Jurkat, Clone E6-1 (cell line): ENCODE measurements at regions not wholly inside any gene's neighbourhood (a gene's known extent, or its start where the extent isn't known, plus 50 kb on each side); places are given as distances from the start of the nearest gene placed in this dataset.

Experiments
- DNase-seq: peaks from one replicate; pipeline ENCODE4 v3.0.0-alpha.2; 2011; ENCODE audit warnings: low read depth, low spot score
- H3K4me3 ChIP-seq: 2 replicates; pipeline ENCODE4 v1.5.1; 2011; ENCODE audit warnings: mild to moderate bottlenecking, low read length, control low read depth, moderate library complexity

- DNase-seq = no peak
These were observed 325.1 kb upstream of the KCNJ16 start for GRCh38 chr17:69749911-69750310.

GRCh38 chr17:69757688-69758430 is 317.2 kb upstream of the KCNJ16 start:
- H3K4me3 ChIP-seq = no peak overlapping the region
- no peak for DNase-seq

More at GRCh38 chr17:69749911-69750310, 325.1 kb upstream of the KCNJ16 start:
- H3K4me3 ChIP-seq = no peak overlapping the region

GRCh38 chr17:69760562-69760961 is 314.5 kb upstream of the KCNJ16 start:
- no peak for DNase-seq

GRCh38 chr17:69761011-69761410 is 314.0 kb upstream of the KCNJ16 start:
- no peak for DNase-seq
- H3K4me3 ChIP-seq = no peak overlapping the region

More at GRCh38 chr17:69760562-69760961, 314.5 kb upstream of the KCNJ16 start:
- H3K4me3 ChIP-seq = no peak overlapping the region

- no peak overlapping the region for H3K4me3 ChIP-seq
- no peak for DNase-seq
These were observed 313.2 kb upstream of the KCNJ16 start for GRCh38 chr17:69761767-69762321.

- no peak for DNase-seq
- H3K4me3 ChIP-seq = no peak overlapping the region
These were observed 312.7 kb upstream of the KCNJ16 start for GRCh38 chr17:69762359-69762758.

- DNase-seq = no peak
- H3K4me3 ChIP-seq = no peak overlapping the region
These were observed 312.3 kb upstream of the KCNJ16 start for GRCh38 chr17:69762766-69763165.

GRCh38 chr17:69763503-69763902 is 311.5 kb upstream of the KCNJ16 start:
- no peak overlapping the region for H3K4me3 ChIP-seq
- peak; percentile 1 for DNase-seq

GRCh38 chr17:69764146-69764545 is 310.9 kb upstream of the KCNJ16 start:
- H3K4me3 ChIP-seq = no peak overlapping the region
- DNase-seq = no peak

GRCh38 chr17:69769050-69769449 is 306.0 kb upstream of the KCNJ16 start:
- no peak for DNase-seq

GRCh38 chr17:69773081-69773480 is 301.9 kb upstream of the KCNJ16 start:
- no peak overlapping the region for H3K4me3 ChIP-seq
- DNase-seq = no peak

More at GRCh38 chr17:69769050-69769449, 306.0 kb upstream of the KCNJ16 start:
- no peak overlapping the region for H3K4me3 ChIP-seq

- no peak for DNase-seq
- no peak overlapping the region for H3K4me3 ChIP-seq
These were observed 295.4 kb upstream of the KCNJ16 start for GRCh38 chr17:69779378-69780214.

GRCh38 chr17:69783865-69784264 is 291.2 kb upstream of the KCNJ16 start:
- no peak for DNase-seq
- no peak overlapping the region for H3K4me3 ChIP-seq

GRCh38 chr17:69788957-69789356 is 286.1 kb upstream of the KCNJ16 start:
- no peak overlapping the region for H3K4me3 ChIP-seq
- DNase-seq = no peak

- no peak for DNase-seq
- H3K4me3 ChIP-seq = no peak overlapping the region
These were observed 278.9 kb upstream of the KCNJ16 start for GRCh38 chr17:69796078-69796477.

- no peak for DNase-seq
- H3K4me3 ChIP-seq = no peak overlapping the region
These were observed 274.2 kb upstream of the KCNJ16 start for GRCh38 chr17:69800870-69801269.

- DNase-seq = no peak
These were observed 273.7 kb upstream of the KCNJ16 start for GRCh38 chr17:69801368-69801767.

GRCh38 chr17:69802045-69802740 is 272.8 kb upstream of the KCNJ16 start:
- no peak for DNase-seq
- H3K4me3 ChIP-seq = no peak overlapping the region

More at GRCh38 chr17:69801368-69801767, 273.7 kb upstream of the KCNJ16 start:
- H3K4me3 ChIP-seq = no peak overlapping the region

- H3K4me3 ChIP-seq = no peak overlapping the region
- no peak for DNase-seq
These were observed 265.7 kb upstream of the KCNJ16 start for GRCh38 chr17:69809331-69809730.
